H1 (cell line): ENCODE measurements at regions not wholly inside any gene's neighbourhood (a gene's known extent, or its start where the extent isn't known, plus 50 kb on each side); places are given as distances from the start of the nearest gene placed in this dataset.

Source experiments
- CHD1 ChIP-seq: IDR thresholded peaks from 2 replicates; pipeline ENCODE4 v1.6.1; 2012; ENCODE audit warnings: low read depth, low read length, improper control_type of control experiment
- CTCF ChIP-seq, 3 experiments: IDR thresholded peaks; 1 replicate in 2 of 3; 2 replicates in 1 of 3; pipeline versions ENCODE4 v1.5.1 to v1.6.1; 2011; ENCODE audit warnings: low read length in 3 of 3, mild to moderate bottlenecking in 3 of 3, inconsistent platforms in 2 of 3, low read depth in 1 of 3, moderate library complexity in 1 of 3; ENCODE audit not compliant: insufficient read depth in 1 of 3; ENCODE audit errors: control extremely low read depth in 1 of 3
- EZH2 ChIP-seq: fragments of 200-600 bp; sonication (generic); IDR thresholded peaks from 2 replicates; pipeline ENCODE4 v1.7.1; 2012; ENCODE audit warnings: low read depth, mild to moderate bottlenecking, moderate library complexity, low read length, inconsistent platforms; ENCODE audit not compliant: severe bottlenecking
- RAD21 ChIP-seq, 2 experiments: IDR thresholded peaks in 1 of 2; conservative IDR thresholded peaks in 1 of 2; 2 replicates each; pipeline ENCODE4 v1.6.1; 2011; ENCODE audit warnings: low read depth in 2 of 2, low read length in 2 of 2, improper control_type of control experiment in 1 of 2, inconsistent platforms in 1 of 2, mild to moderate bottlenecking in 1 of 2, moderate library complexity in 1 of 2
- RNF2 ChIP-seq: fragments of 200-900, 300-1000 bp; sonication (generic); IDR thresholded peaks from 2 replicates; pipeline ENCODE4 v1.7.1; 2016; ENCODE audit warnings: borderline replicate concordance, low read depth, mild to moderate bottlenecking, antibody characterized with exemption, low read length; ENCODE audit not compliant: poor library complexity, severe bottlenecking; ENCODE audit errors: missing control alignments
- YY1 ChIP-seq: IDR thresholded peaks from 2 replicates; pipeline ENCODE4 v1.6.1; 2011; ENCODE audit warnings: low read depth, mild to moderate bottlenecking, low read length

DNA sequence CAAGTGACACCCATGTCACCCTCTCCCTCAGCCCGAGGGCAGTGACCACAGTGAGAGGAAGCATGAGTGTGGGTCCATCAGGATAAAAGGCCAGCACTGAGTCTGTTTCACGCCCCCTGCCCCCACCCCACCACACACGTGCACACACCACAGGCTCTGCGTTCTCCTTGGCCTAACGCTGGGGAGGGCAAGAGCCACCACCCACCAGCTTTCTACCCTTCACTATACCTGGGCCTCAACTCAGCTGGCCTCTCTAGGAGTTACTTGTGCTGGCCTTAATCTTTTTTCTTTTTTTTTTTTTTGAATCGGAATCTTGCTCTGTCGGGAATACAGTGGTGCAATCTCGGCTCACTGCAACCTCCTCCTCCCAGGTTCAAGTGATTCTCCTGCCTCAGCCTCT is 140.5 kb downstream of the ZFP36L2 start:
- no peak for TF ChIP-seq CHD1
- no peak for TF ChIP-seq EZH2
- TF ChIP-seq YY1, result no peak
- TF ChIP-seq RAD21 (IDR thresholded peaks at IDR 0.05 in 1 of 2, conservative IDR thresholded peaks at IDR 0.05 in 1 of 2; ENCODE audit: low read depth in 2 of 2, low read length in 2 of 2), result no peak
- no peak for TF ChIP-seq CTCF (IDR thresholded peaks at IDR 0.05; ENCODE audit: control extremely low read depth in 1 of 3, insufficient read depth in 1 of 3, low read depth in 1 of 3, low read length in 3 of 3)
- no peak for TF ChIP-seq RNF2
